GM23248 (cell line): ENCODE measurements at regions not wholly inside any gene's neighbourhood (a gene's known extent, or its start where the extent isn't known, plus 50 kb on each side); places are given as distances from the start of the nearest gene placed in this dataset.

Source experiments
- EZH2 ChIP-seq: fragments of 200-600 bp; sonication (generic); IDR thresholded peaks from 2 replicates; pipeline ENCODE4 v1.6.1; 2018; ENCODE audit warnings: antibody characterized with exemption, mild to moderate bottlenecking; ENCODE audit not compliant: insufficient read depth, poor library complexity, severe bottlenecking
- EZH2phosphoT487 ChIP-seq: fragments of 200-600 bp; sonication (generic); IDR thresholded peaks from 2 replicates; pipeline ENCODE4 v1.6.1; 2018; ENCODE audit warnings: antibody characterized with exemption, moderate library complexity, mild to moderate bottlenecking, low read depth; ENCODE audit not compliant: insufficient read depth

- TF ChIP-seq EZH2 (no peak), EZH2phosphoT487 (no peak)
Measured at GRCh38 chr3:11917051-11917450, 70.4 kb upstream of the TAMM41 start.
